T47D (cell line): ENCODE measurements at regions not wholly inside any gene's neighbourhood (a gene's known extent, or its start where the extent isn't known, plus 50 kb on each side); places are given as distances from the start of the nearest gene placed in this dataset.
A peak's percentile ranks its signal among the peaks of the same experiment; 100 is the strongest.

Experiments
- DNase-seq, 2 experiments: peaks; one replicate each; pipeline versions ENCODE4 v3.0.0 to v3.0.0-alpha.2; 2011 to 2012; ENCODE audit warnings: low read depth in 1 of 2, low spot score in 1 of 2
- JUND ChIP-seq: IDR thresholded peaks from 2 replicates; pipeline ENCODE4 v1.6.1; 2012; ENCODE audit warnings: low read depth
- in situ Hi-C: cut with HindIII; loops from 2 replicates; pipeline ENCODE4 v1.10.0; 2016; ENCODE audit warnings: low sequenced_read_pairs, low pct_unique_long_range_greater_than_20kb

- TF ChIP-seq JUND: no peak
- in situ Hi-C loops: no loop called here
- no peak for DNase-seq
Measured at GRCh38 chr7:52504561-52504960, 530.9 kb upstream of the POM121L12 start.

- TF ChIP-seq JUND: no peak
- DNase-seq: no peak
- in situ Hi-C loops: no loop called here
Measured at GRCh38 chr7:52502281-52502680, 533.2 kb upstream of the POM121L12 start.

- in situ Hi-C loops: no loop called here
- DNase-seq: no peak
- no peak for TF ChIP-seq JUND
Measured at GRCh38 chr7:52501696-52502095, 533.7 kb upstream of the POM121L12 start.

- TF ChIP-seq JUND: no peak
- in situ Hi-C loops: no loop called here
- DNase-seq: no peak
Measured at GRCh38 chr7:52500841-52501240, 534.6 kb upstream of the POM121L12 start.

GRCh38 chr7:52498366-52498765 is 537.1 kb upstream of the POM121L12 start:
- TF ChIP-seq JUND: no peak
- no peak for DNase-seq
- in situ Hi-C loops: no loop called here

GRCh38 chr7:52486267-52486666 is 549.2 kb upstream of the POM121L12 start:
- TF ChIP-seq JUND: no peak
- in situ Hi-C loops: no loop called here
- DNase-seq: peak in 1 of 2 experiments; percentile 16

- TF ChIP-seq JUND: no peak
- in situ Hi-C loops: no loop called here
- DNase-seq: no peak
Measured at GRCh38 chr7:52482076-52482475, 553.4 kb upstream of the POM121L12 start.

- no peak for DNase-seq
- in situ Hi-C loops: no loop called here
- TF ChIP-seq JUND: no peak
Measured at GRCh38 chr7:52481571-52481970, 553.9 kb upstream of the POM121L12 start.

- in situ Hi-C loops: no loop called here
- DNase-seq: no peak
- TF ChIP-seq JUND: no peak
Measured at GRCh38 chr7:52479990-52480389, 555.4 kb upstream of the POM121L12 start.

- no peak for DNase-seq
- in situ Hi-C loops: no loop called here
- TF ChIP-seq JUND: no peak
Measured at GRCh38 chr7:52475001-52475582, 560.3 kb upstream of the POM121L12 start.

GRCh38 chr7:52473756-52474155 is 561.7 kb upstream of the POM121L12 start:
- TF ChIP-seq JUND: no peak
- no peak for DNase-seq
- in situ Hi-C loops: no loop called here

GRCh38 chr7:52472006-52472620 is 563.3 kb upstream of the POM121L12 start:
- no peak for DNase-seq
- no peak for TF ChIP-seq JUND
- in situ Hi-C loops: no loop called here

- in situ Hi-C loops: no loop called here
- TF ChIP-seq JUND: no peak
- DNase-seq: no peak
Measured at GRCh38 chr7:52465216-52465615, 570.2 kb upstream of the POM121L12 start.

GRCh38 chr7:52463341-52463740 is 572.1 kb upstream of the POM121L12 start:
- TF ChIP-seq JUND: no peak
- DNase-seq: no peak
- in situ Hi-C loops: no loop called here

GRCh38 chr7:52462474-52462873 is 573.0 kb upstream of the POM121L12 start:
- TF ChIP-seq JUND: no peak
- in situ Hi-C loops: no loop called here
- no peak for DNase-seq
